OCI-LY7 (cell line): ENCODE measurements at regions not wholly inside any gene's neighbourhood (a gene's known extent, or its start where the extent isn't known, plus 50 kb on each side); places are given as distances from the start of the nearest gene placed in this dataset.

Experiments used
- BruUV-seq: library from RNA; stranded (reverse); fragments of 400-500 nt; replicated peaks from 2 replicates; lab custom pipeline; 2021; lab: Mats Ljungman, UMichigan
- CTCF ChIA-PET: fragments of 300-600 bp; sonication (Branson Sonifier 250); formaldehyde crosslinking; loops from one replicate; lab custom pipeline; 2022; ENCODE audit warnings: antibody characterized with exemption; ENCODE audit not compliant: unreplicated experiment; lab: Charles Lee
- POLR2A ChIA-PET: fragments of 300-600 bp; sonication (Branson Sonifier 250); formaldehyde crosslinking; loops from one replicate; lab custom pipeline; 2022; ENCODE audit warnings: antibody characterized with exemption; lab: Charles Lee
- DNase-seq: peaks from one replicate; pipeline ENCODE4 v3.0.0-alpha.2; 2015; ENCODE audit warnings: low spot score
- H2AFZ ChIP-seq: fragments of 200-600 bp; sonication (generic), shearing (Covaris generic); 2 replicates; pipeline ENCODE4 v1.6.1; 2014; ENCODE audit warnings: mild to moderate bottlenecking, antibody characterized with exemption, low read length, moderate library complexity
- H3K27ac ChIP-seq: fragments of 200-600 bp; sonication (generic); 2 replicates; pipeline ENCODE4 v1.5.1; 2014; ENCODE audit warnings: mixed run types, low read depth, mild to moderate bottlenecking, moderate library complexity, low read length, inconsistent platforms; ENCODE audit not compliant: poor library complexity, severe bottlenecking
- H3K36me3 ChIP-seq: fragments of 200-600 bp; sonication (generic); 2 replicates; pipeline ENCODE4 v1.6.1; 2014; ENCODE audit warnings: mild to moderate bottlenecking, antibody characterized with exemption, low read length, moderate library complexity, mixed read lengths; ENCODE audit not compliant: insufficient read depth
- H3K4me1 ChIP-seq: fragments of 200-600 bp; sonication (generic); 2 replicates; pipeline ENCODE4 v1.5.1; 2014; ENCODE audit warnings: mild to moderate bottlenecking, low read length; ENCODE audit not compliant: insufficient read depth, poor library complexity, severe bottlenecking
- H3K4me2 ChIP-seq: fragments of 200-600 bp; sonication (generic); 2 replicates; pipeline ENCODE4 v1.6.1; 2014; ENCODE audit warnings: mild to moderate bottlenecking, low read length
- H3K4me3 ChIP-seq: fragments of 200-600 bp; sonication (generic); 2 replicates; pipeline ENCODE4 v1.5.1; 2014; ENCODE audit warnings: mild to moderate bottlenecking, low read depth, low read length; ENCODE audit not compliant: poor library complexity, severe bottlenecking
- H3K79me2 ChIP-seq: fragments of 200-600 bp; sonication (generic); 2 replicates; pipeline ENCODE4 v1.6.1; 2016; ENCODE audit warnings: low read depth, mild to moderate bottlenecking, low read length, moderate library complexity, mixed read lengths; ENCODE audit not compliant: insufficient read depth
- H3K9me2 ChIP-seq: fragments of 200-600 bp; sonication (generic); 2 replicates; pipeline ENCODE4 v1.6.1; 2016; ENCODE audit warnings: mild to moderate bottlenecking, low read length, mixed read lengths; ENCODE audit not compliant: insufficient read depth
- H3K9me3 ChIP-seq: fragments of 200-600 bp; sonication (generic); 2 replicates; pipeline ENCODE4 v1.6.1; 2014; ENCODE audit warnings: mild to moderate bottlenecking, mixed run types, low read length, mixed read lengths
- H4K20me1 ChIP-seq: fragments of 200-600 bp; sonication (generic); 2 replicates; pipeline ENCODE4 v1.6.1; 2014; ENCODE audit warnings: mild to moderate bottlenecking, antibody characterized with exemption, low read length, moderate library complexity, mixed read lengths; ENCODE audit not compliant: insufficient read depth
- CTCF ChIP-seq: fragments of 200-600 bp; sonication (generic); conservative IDR thresholded peaks from 2 replicates; pipeline ENCODE4 v1.5.1; 2014; ENCODE audit warnings: mild to moderate bottlenecking, antibody characterized with exemption, low read length, moderate library complexity, mixed read lengths
- EZH2phosphoT487 ChIP-seq: fragments of 200-600 bp; sonication (generic); IDR thresholded peaks from 2 replicates; pipeline ENCODE4 v1.6.1; 2018; ENCODE audit warnings: low read depth, borderline replicate concordance, mild to moderate bottlenecking, mixed run types, antibody characterized with exemption, low read length, moderate library complexity, mixed read lengths
- intact Hi-C: fragments of 100-400 bp; cut with micrococcal nuclease; formaldehyde crosslinking; loops from one replicate; pipeline ENCODE4 v1.10.0; 2022; ENCODE audit not compliant: unreplicated experiment

DNA sequence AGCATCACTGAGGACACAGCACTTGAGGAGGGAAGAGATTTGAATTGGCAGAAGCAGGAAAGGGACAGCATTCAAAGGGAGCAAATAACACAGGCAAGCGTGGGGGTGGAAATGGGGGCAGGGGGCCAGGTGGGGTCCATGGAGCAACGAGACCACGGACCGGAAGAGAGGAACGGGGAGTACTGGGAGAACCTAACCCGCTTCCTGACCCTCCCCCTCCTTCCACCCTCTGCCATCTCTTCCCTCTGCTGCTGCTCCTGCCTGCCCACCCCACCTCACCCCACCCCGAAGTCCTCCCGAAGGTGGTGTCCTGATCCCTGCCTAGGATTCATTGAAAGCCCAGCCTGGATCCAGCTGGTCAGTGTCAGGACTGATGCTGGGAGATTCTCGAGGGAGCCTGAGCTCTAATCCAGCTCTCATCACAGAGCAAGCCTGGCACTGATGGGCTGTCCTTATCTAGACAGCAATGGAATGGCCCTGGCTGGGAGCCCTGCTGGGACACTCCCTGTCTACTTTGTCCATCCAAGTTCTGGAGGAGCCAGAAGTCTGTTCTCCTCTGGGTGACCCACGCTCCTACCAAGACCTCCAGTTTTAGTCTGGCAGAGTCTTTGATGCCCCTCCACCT, 105.0 kb downstream of the TRIM29 start:
- ChIA-PET POLR2A (interaction anchor here (0.6 kb wide), 1 partner anchor 119 kb away, joined by 4 read pairs; no protein-coding TSS in a partner anchor), CTCF (interaction anchor here (0.6 kb wide), 1 partner anchor 189 kb away, joined by 3 read pairs; no protein-coding TSS in a partner anchor)
- Histone ChIP-seq H3K4me3 (no peak overlapping the region), H3K79me2 (no peaks in the 10 kb centered on the region), H3K36me3 (no peaks in the 10 kb centered on the region), H2AFZ (no peak overlapping the region), H3K27ac (no peak overlapping the region), H3K4me1 (no peaks in the 10 kb centered on the region), H3K9me2 (no peaks in the 10 kb centered on the region), H4K20me1 (no peaks in the 10 kb centered on the region), H3K9me3 (no peaks in the 10 kb centered on the region), H3K4me2 (no peak overlapping the region)
- no TSS peak for BruUV-seq
- intact Hi-C loops, result no loop called here
- no peak for TF ChIP-seq EZH2phosphoT487
- no peak for TF ChIP-seq CTCF
- DNase-seq, result no peak

DNA sequence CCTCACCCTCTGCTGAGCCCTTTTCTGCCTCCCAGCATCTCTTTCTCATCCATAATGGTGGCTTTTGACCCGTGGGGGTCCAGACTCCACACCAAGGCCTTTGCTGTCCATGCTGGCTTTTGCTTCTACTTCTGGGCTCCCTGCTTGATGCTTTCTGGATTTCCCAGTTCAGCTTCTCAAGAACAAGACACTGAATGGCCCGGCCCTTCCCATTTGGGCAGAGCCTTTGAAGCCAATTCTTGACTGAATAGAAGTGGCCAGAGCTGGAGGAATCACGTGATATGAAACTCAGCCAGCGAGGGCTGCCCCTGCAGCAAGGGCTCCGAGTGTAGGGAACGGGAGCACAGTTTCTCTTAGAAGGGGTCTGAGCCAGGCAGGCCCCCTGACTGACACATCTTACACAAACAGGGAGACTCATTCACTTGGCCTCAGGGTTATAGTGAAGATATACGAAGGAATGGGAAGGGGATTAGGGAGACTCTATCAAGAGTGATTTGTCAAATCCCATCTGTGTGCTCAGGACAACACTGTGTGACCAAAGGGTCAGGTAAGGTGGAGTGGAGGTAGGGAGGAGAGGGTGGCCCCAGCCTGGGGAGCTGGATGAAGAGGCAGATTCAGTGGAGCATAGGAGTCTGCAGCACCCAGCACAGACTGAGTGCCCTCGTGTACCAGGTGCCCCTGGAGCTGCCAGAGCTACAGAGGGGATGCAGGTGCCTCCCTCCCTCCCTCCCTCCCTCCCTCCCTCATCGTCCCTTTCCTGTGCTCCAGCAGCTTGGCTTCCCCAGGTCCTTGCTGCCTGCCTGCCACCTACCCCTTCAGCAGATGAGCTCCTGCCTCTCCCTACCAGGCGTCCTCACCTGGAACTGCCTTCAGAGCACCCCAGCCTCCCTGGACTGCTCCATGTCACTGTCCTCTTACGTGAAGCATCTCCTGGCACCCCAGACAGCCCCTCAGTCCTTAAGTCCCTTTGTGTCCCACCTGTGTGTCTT, 106.0 kb downstream of the TRIM29 start:
- Histone ChIP-seq H3K27ac (no peak overlapping the region), H3K4me3 (no peak overlapping the region), H2AFZ (no peak overlapping the region), H3K4me1 (no peaks in the 10 kb centered on the region), H3K9me3 (no peaks in the 10 kb centered on the region), H3K4me2 (no peak overlapping the region), H3K79me2 (no peaks in the 10 kb centered on the region), H3K36me3 (no peaks in the 10 kb centered on the region), H4K20me1 (no peaks in the 10 kb centered on the region), H3K9me2 (no peaks in the 10 kb centered on the region)
- intact Hi-C loops, result no loop called here
- BruUV-seq, result no TSS peak
- ChIA-PET CTCF (interaction anchor here (0.6 kb wide), 1 partner anchor 188 kb away, joined by 3 read pairs; no protein-coding TSS in a partner anchor), POLR2A (no interaction called here)
- TF ChIP-seq EZH2phosphoT487 (no peak), CTCF (no peak)
- no peak for DNase-seq

DNA sequence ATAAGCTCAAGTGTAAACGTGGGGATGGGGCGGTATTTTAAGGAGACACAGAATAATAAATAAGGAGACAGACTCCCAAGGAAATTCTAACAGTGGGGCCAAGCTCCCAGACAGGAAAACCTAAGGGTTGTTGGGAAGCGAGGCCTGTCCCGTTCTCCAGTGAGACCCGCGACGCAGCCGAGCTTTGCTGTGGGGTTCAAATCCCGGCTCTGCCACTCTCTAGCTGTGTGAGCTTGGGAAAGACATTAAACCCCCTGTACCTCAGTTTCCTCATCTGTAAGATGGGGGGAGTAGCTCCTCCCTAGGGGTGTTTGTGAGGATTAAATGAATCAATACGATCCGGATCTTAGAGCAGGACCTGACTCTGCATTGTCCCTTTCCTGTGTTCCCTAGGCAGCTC, 106.8 kb downstream of the TRIM29 start:
- Histone ChIP-seq H2AFZ (no peak overlapping the region), H3K79me2 (no peaks in the 10 kb centered on the region), H3K9me2 (no peaks in the 10 kb centered on the region), H3K36me3 (no peaks in the 10 kb centered on the region), H3K4me2 (no peak overlapping the region), H3K9me3 (no peaks in the 10 kb centered on the region), H3K4me3 (no peak overlapping the region), H3K27ac (no peak overlapping the region), H4K20me1 (no peaks in the 10 kb centered on the region), H3K4me1 (no peaks in the 10 kb centered on the region)
- CTCF ChIA-PET, result no interaction called here
- no TSS peak for BruUV-seq
- no peak for TF ChIP-seq EZH2phosphoT487
- TF ChIP-seq CTCF, result no peak
- POLR2A ChIA-PET, result no interaction called here
- DNase-seq, result no peak
- intact Hi-C loops, result no loop called here
